ENCODE measurements at regions not wholly inside any gene's neighbourhood (a gene's known extent, or its start where the extent isn't known, plus 50 kb on each side); places are given as distances from the start of the nearest gene placed in this dataset. TPM values are rescaled to one million over a fixed set of nuclear protein-coding genes. Genes with fewer than 3 reads are reported as not detected.

Small RNA genes lying in the stretch of these regions (microRNA-seq; reads per million reads assigned to microRNA genes)
- 9.1 reads per million, percentile 11 among the genes with 10 or more reads in this experiment for gene MIR1246 (ENCODE audit: borderline replicate concordance)

Small RNA genes lying in the stretch of these regions (small RNA-seq; reads per million reads assigned to genes)
- gene RNA5SP112 (not detected), gene RNU6-187P (not detected), gene RNU6ATAC14P (not detected)
